ENCODE measurements at regions not wholly inside any gene's neighbourhood (a gene's known extent, or its start where the extent isn't known, plus 50 kb on each side); places are given as distances from the start of the nearest gene placed in this dataset.

- Histone ChIP-seq H2AFZ (ENCODE audit: low read length) (no peak overlapping the region), H4K20me1 (ENCODE audit: insufficient read depth, low read length) (no peaks in the 10 kb centered on the region), H3K9ac (ENCODE audit: low read length) (no peak overlapping the region), H3K27me3 (ENCODE audit: insufficient read depth, low read length) (no peaks in the 10 kb centered on the region), H3F3A (ENCODE audit: insufficient read depth, low read length) (no peaks in the 10 kb centered on the region), H3K4me2 (ENCODE audit: low read length) (no peak overlapping the region), H3K9me2 (ENCODE audit: low read depth, low read length) (no peaks in the 10 kb centered on the region), H3K9me3 (ENCODE audit: low read length) (no peaks in the 10 kb centered on the region), H3K27ac (ENCODE audit: low read depth, low read length, poor library complexity, severe bottlenecking) (no peak overlapping the region), H3K79me2 (ENCODE audit: insufficient read depth, low read length) (no peaks in the 10 kb centered on the region), H3K36me3 (ENCODE audit: insufficient read depth, low read length) (no peaks in the 10 kb centered on the region), H3K4me3 (ENCODE audit: low read depth, low read length, poor library complexity, severe bottlenecking) (no peak overlapping the region), H3K4me1 (ENCODE audit: insufficient read depth, low read length, severe bottlenecking) (no peaks in the 10 kb centered on the region)
- TF ChIP-seq CTCF (IDR thresholded peaks at IDR 0.05; ENCODE audit: low read length) (no peak), EZH2 (IDR thresholded peaks at IDR 0.05; ENCODE audit: borderline replicate concordance, low read length) (no peak)
These were observed 232.5 kb upstream of the ZFHX3 start for GRCh38 chr16:73280388-73280787.

- no peaks in the 10 kb centered on the region for H3K27me3 ChIP-seq (ENCODE audit: insufficient read depth, low read length)
- H3K4me3 ChIP-seq (ENCODE audit: low read depth, low read length, poor library complexity, severe bottlenecking), result no peak overlapping the region
- no peaks in the 10 kb centered on the region for H3K36me3 ChIP-seq (ENCODE audit: insufficient read depth, low read length)
- no peaks in the 10 kb centered on the region for H4K20me1 ChIP-seq (ENCODE audit: insufficient read depth, low read length)
- H3K4me2 ChIP-seq (ENCODE audit: low read length), result no peak overlapping the region
- no peaks in the 10 kb centered on the region for H3K79me2 ChIP-seq (ENCODE audit: insufficient read depth, low read length)
- H3K9me2 ChIP-seq (ENCODE audit: low read depth, low read length), result no peaks in the 10 kb centered on the region
- TF ChIP-seq EZH2 (IDR thresholded peaks at IDR 0.05; ENCODE audit: borderline replicate concordance, low read length) (no peak), CTCF (IDR thresholded peaks at IDR 0.05; ENCODE audit: low read length) (no peak)
- no peak overlapping the region for H3K9ac ChIP-seq (ENCODE audit: low read length)
- H3F3A ChIP-seq (ENCODE audit: insufficient read depth, low read length), result no peaks in the 10 kb centered on the region
- H3K9me3 ChIP-seq (ENCODE audit: low read length), result no peaks in the 10 kb centered on the region
- no peaks in the 10 kb centered on the region for H3K4me1 ChIP-seq (ENCODE audit: insufficient read depth, low read length, severe bottlenecking)
- H3K27ac ChIP-seq (ENCODE audit: low read depth, low read length, poor library complexity, severe bottlenecking), result no peak overlapping the region
- no peak overlapping the region for H2AFZ ChIP-seq (ENCODE audit: low read length)
These were observed 231.5 kb upstream of the ZFHX3 start for GRCh38 chr16:73279451-73279850.

- no peaks in the 10 kb centered on the region for H3K9me3 ChIP-seq (ENCODE audit: low read length)
- H3K79me2 ChIP-seq (ENCODE audit: insufficient read depth, low read length), result no peaks in the 10 kb centered on the region
- no peaks in the 10 kb centered on the region for H3K9me2 ChIP-seq (ENCODE audit: low read depth, low read length)
- H3K27me3 ChIP-seq (ENCODE audit: insufficient read depth, low read length), result no peaks in the 10 kb centered on the region
- H3K4me1 ChIP-seq (ENCODE audit: insufficient read depth, low read length, severe bottlenecking), result no peaks in the 10 kb centered on the region
- H3F3A ChIP-seq (ENCODE audit: insufficient read depth, low read length), result no peaks in the 10 kb centered on the region
- no peak overlapping the region for H3K4me2 ChIP-seq (ENCODE audit: low read length)
- H3K4me3 ChIP-seq (ENCODE audit: low read depth, low read length, poor library complexity, severe bottlenecking), result no peak overlapping the region
- no peaks in the 10 kb centered on the region for H3K36me3 ChIP-seq (ENCODE audit: insufficient read depth, low read length)
- no peaks in the 10 kb centered on the region for H4K20me1 ChIP-seq (ENCODE audit: insufficient read depth, low read length)
- TF ChIP-seq EZH2 (IDR thresholded peaks at IDR 0.05; ENCODE audit: borderline replicate concordance, low read length), result no peak
- TF ChIP-seq CTCF (IDR thresholded peaks at IDR 0.05; ENCODE audit: low read length), result no peak
- H2AFZ ChIP-seq (ENCODE audit: low read length), result no peak overlapping the region
- H3K27ac ChIP-seq (ENCODE audit: low read depth, low read length, poor library complexity, severe bottlenecking), result no peak overlapping the region
- H3K9ac ChIP-seq (ENCODE audit: low read length), result no peak overlapping the region
These were observed 229.1 kb upstream of the ZFHX3 start for GRCh38 chr16:73277071-73277470.
